MM.1S (cell line): ENCODE measurements at regions not wholly inside any gene's neighbourhood (a gene's known extent, or its start where the extent isn't known, plus 50 kb on each side); places are given as distances from the start of the nearest gene placed in this dataset.

ENCODE experiments used
- DNase-seq: peaks from one replicate; pipeline ENCODE4 v3.0.0-alpha.2; 2015
- H2AFZ ChIP-seq: fragments of 300-600 bp; sonication (generic); 2 replicates; pipeline ENCODE4 v1.6.0; 2016; ENCODE audit warnings: antibody characterized with exemption, low read length
- H3F3A ChIP-seq: fragments of 300-600 bp; sonication (generic); 2 replicates; pipeline ENCODE4 v1.6.1; 2016; ENCODE audit warnings: mild to moderate bottlenecking, antibody characterized with exemption, low read length, moderate library complexity, mixed read lengths; ENCODE audit not compliant: insufficient read depth
- H3K27ac ChIP-seq: fragments of 300-600 bp; sonication (generic); 2 replicates; pipeline ENCODE4 v1.5.1; 2016; ENCODE audit warnings: mild to moderate bottlenecking, low read length
- H3K27me3 ChIP-seq: fragments of 300-600 bp; sonication (generic); replicated peaks from 2 replicates; pipeline ENCODE4 v1.6.0; 2016; ENCODE audit warnings: low read length; ENCODE audit not compliant: insufficient read depth
- H3K36me3 ChIP-seq: fragments of 300-600 bp; sonication (generic); replicated peaks from 2 replicates; pipeline ENCODE4 v1.6.1; 2016; ENCODE audit warnings: mild to moderate bottlenecking, low read length, mixed read lengths; ENCODE audit not compliant: insufficient read depth
- H3K4me1 ChIP-seq: fragments of 300-600 bp; sonication (generic); 2 replicates; pipeline ENCODE4 v1.6.1; 2016; ENCODE audit warnings: low read length, mixed read lengths
- H3K4me2 ChIP-seq: fragments of 300-600 bp; sonication (generic); 2 replicates; pipeline ENCODE4 v1.6.0; 2016; ENCODE audit warnings: low read depth, low read length
- H3K4me3 ChIP-seq: fragments of 300-600 bp; sonication (generic); 2 replicates; pipeline ENCODE4 v1.5.1; 2016; ENCODE audit warnings: low read length, mixed read lengths
- H3K79me2 ChIP-seq: fragments of 300-600 bp; sonication (generic); 2 replicates; pipeline ENCODE4 v1.6.1; 2016; ENCODE audit warnings: mixed run types, low read length, mixed read lengths
- H3K9ac ChIP-seq: fragments of 300-600 bp; sonication (generic); 2 replicates; pipeline ENCODE4 v1.6.1; 2016; ENCODE audit warnings: low read length, mixed read lengths
- H3K9me2 ChIP-seq: fragments of 300-600 bp; sonication (generic); replicated peaks from 2 replicates; pipeline ENCODE4 v1.6.1; 2016; ENCODE audit warnings: mild to moderate bottlenecking, low read length, mixed read lengths; ENCODE audit not compliant: insufficient read depth
- H3K9me3 ChIP-seq: fragments of 300-600 bp; sonication (generic); replicated peaks from 2 replicates; pipeline ENCODE4 v1.6.1; 2016; ENCODE audit warnings: mild to moderate bottlenecking, low read length, mixed read lengths; ENCODE audit not compliant: insufficient read depth
- H4K20me1 ChIP-seq: fragments of 300-600 bp; sonication (generic); 2 replicates; pipeline ENCODE4 v1.6.1; 2016; ENCODE audit warnings: mild to moderate bottlenecking, low read length, moderate library complexity, mixed read lengths; ENCODE audit not compliant: insufficient read depth
- CTCF ChIP-seq: fragments of 300-600 bp; sonication (generic); IDR thresholded peaks from 2 replicates; pipeline ENCODE4 v1.5.1; 2016; ENCODE audit warnings: antibody characterized with exemption, low read length, mixed read lengths
- EZH2 ChIP-seq: fragments of 300-600 bp; sonication (generic); optimal IDR thresholded peaks from 2 replicates; pipeline ENCODE3; 2017; ENCODE audit warnings: low read depth, mild to moderate bottlenecking, antibody characterized with exemption, low read length, mixed read lengths
- EZH2phosphoT487 ChIP-seq: fragments of 300-600 bp; sonication (generic); IDR thresholded peaks from 2 replicates; pipeline ENCODE4 v1.6.1; 2018; ENCODE audit warnings: antibody characterized with exemption, low read length

GRCh38 chr11:134483291-134483690 is 71.2 kb upstream of the B3GAT1 start:
- Histone ChIP-seq H3K27ac (no peak overlapping the region), H3K4me1 (no peaks in the 10 kb centered on the region), H3K4me2 (no peak overlapping the region), H3K9ac (no peak overlapping the region), H3K9me2 (no peaks in the 10 kb centered on the region), H3K4me3 (no peak overlapping the region), H3K79me2 (no peaks in the 10 kb centered on the region), H3K36me3 (no peaks in the 10 kb centered on the region), H3F3A (no peaks in the 10 kb centered on the region), H3K27me3 (no peaks in the 10 kb centered on the region), H2AFZ (no peak overlapping the region), H3K9me3 (no peaks in the 10 kb centered on the region), H4K20me1 (no peaks in the 10 kb centered on the region)
- no peak for DNase-seq
- no peak for TF ChIP-seq EZH2

GRCh38 chr11:134482865-134483264 is 70.8 kb upstream of the B3GAT1 start:
- H3K9me3 ChIP-seq, result no peaks in the 10 kb centered on the region
- H3K27ac ChIP-seq, result no peak overlapping the region
- DNase-seq, result no peak
- H3K4me3 ChIP-seq, result no peak overlapping the region
- H3K9ac ChIP-seq, result no peak overlapping the region
- no peaks in the 10 kb centered on the region for H3K4me1 ChIP-seq
- no peaks in the 10 kb centered on the region for H3K36me3 ChIP-seq
- no peak overlapping the region for H2AFZ ChIP-seq
- no peaks in the 10 kb centered on the region for H3K9me2 ChIP-seq
- no peaks in the 10 kb centered on the region for H3K79me2 ChIP-seq
- H4K20me1 ChIP-seq, result no peaks in the 10 kb centered on the region
- TF ChIP-seq EZH2, result no peak
- TF ChIP-seq EZH2phosphoT487, result no peak
- TF ChIP-seq CTCF, result no peak
- no peaks in the 10 kb centered on the region for H3K27me3 ChIP-seq
- H3F3A ChIP-seq, result no peaks in the 10 kb centered on the region
- H3K4me2 ChIP-seq, result no peak overlapping the region

- Histone ChIP-seq H3F3A (no peaks in the 10 kb centered on the region), H3K4me2 (no peak overlapping the region), H3K36me3 (no peaks in the 10 kb centered on the region), H3K4me3 (no peak overlapping the region), H3K9me2 (no peaks in the 10 kb centered on the region), H3K9me3 (no peaks in the 10 kb centered on the region), H3K9ac (no peak overlapping the region), H3K4me1 (no peaks in the 10 kb centered on the region), H4K20me1 (no peaks in the 10 kb centered on the region), H3K79me2 (no peaks in the 10 kb centered on the region), H3K27ac (no peak overlapping the region), H2AFZ (no peak overlapping the region), H3K27me3 (no peaks in the 10 kb centered on the region)
- DNase-seq, result no peak
- no peak for TF ChIP-seq EZH2phosphoT487
- no peak for TF ChIP-seq EZH2
- TF ChIP-seq CTCF, result no peak
These were observed 70.0 kb upstream of the B3GAT1 start for GRCh38 chr11:134481933-134482527.

GRCh38 chr11:134481135-134481534 is 69.1 kb upstream of the B3GAT1 start:
- no peak for DNase-seq
- H3K36me3 ChIP-seq, result no peaks in the 10 kb centered on the region
- no peaks in the 10 kb centered on the region for H3K27me3 ChIP-seq
- no peaks in the 10 kb centered on the region for H3F3A ChIP-seq
- no peaks in the 10 kb centered on the region for H3K79me2 ChIP-seq
- no peak overlapping the region for H3K27ac ChIP-seq
- TF ChIP-seq EZH2 (no peak), CTCF (no peak), EZH2phosphoT487 (no peak)
- no peak overlapping the region for H2AFZ ChIP-seq
- H4K20me1 ChIP-seq, result no peaks in the 10 kb centered on the region
- no peak overlapping the region for H3K4me2 ChIP-seq
- H3K4me3 ChIP-seq, result no peak overlapping the region
- no peaks in the 10 kb centered on the region for H3K4me1 ChIP-seq
- no peaks in the 10 kb centered on the region for H3K9me2 ChIP-seq
- H3K9ac ChIP-seq, result no peak overlapping the region
- H3K9me3 ChIP-seq, result no peaks in the 10 kb centered on the region
